ENCODE measurements at regions not wholly inside any gene's neighbourhood (a gene's known extent, or its start where the extent isn't known, plus 50 kb on each side); places are given as distances from the start of the nearest gene placed in this dataset.
"Not testable (repeated sequence)": the region's sequence is repeated elsewhere in the genome, so short reads cannot be mapped to it uniquely, and the experiment has no call there.

- DNase-seq (ENCODE audit: low spot score in 2 of 2): no peak
- Mint-ChIP-seq H3K27ac (no peak overlapping the region), H3K36me3 (peaks cover 4 to 9% of the 10 kb centered on the region in 2 donors), H3K9me3 (peaks cover 10 to 19% of the 10 kb centered on the region in 2 donors)
- no peak for ATAC-seq
These were observed 174.0 kb downstream of the ADAM29 start for GRCh38 chr4:175092114-175092513.

- not testable (repeated sequence) for H3K36me3 Mint-ChIP-seq; H3K27ac Mint-ChIP-seq; ATAC-seq; DNase-seq (ENCODE audit: low spot score in 2 of 2)
- peaks cover 9 to 19% of the 10 kb centered on the region in 2 donors for H3K9me3 Mint-ChIP-seq
These were observed 174.9 kb downstream of the ADAM29 start for GRCh38 chr4:175093055-175093454.

DNA sequence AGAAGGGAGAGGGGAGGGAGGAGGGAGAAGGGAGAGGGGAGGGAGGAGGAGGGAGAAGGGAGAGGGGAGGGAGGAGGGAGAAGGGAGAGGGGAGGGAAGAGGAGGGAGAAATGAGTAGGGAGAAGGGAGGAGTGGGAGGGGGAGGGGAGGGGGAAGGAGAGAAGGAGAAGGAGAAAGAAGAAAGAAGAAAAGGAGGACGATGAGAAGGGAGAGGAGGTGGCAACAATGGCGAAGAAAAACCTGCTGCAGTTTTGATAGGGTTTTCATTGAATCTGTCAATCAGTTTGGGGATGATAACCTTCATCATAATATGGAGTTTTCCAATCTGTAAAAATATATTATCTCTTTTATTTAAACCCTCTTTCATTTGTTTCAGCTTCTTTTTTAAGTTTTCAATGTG, 185.2 kb downstream of the ADAM29 start:
- peaks cover 18% of the 10 kb centered on the region in 2 donors for H3K9me3 Mint-ChIP-seq
- peaks cover 0 to 10% of the 10 kb centered on the region in 2 donors for H3K36me3 Mint-ChIP-seq
- H3K27ac Mint-ChIP-seq: no peak overlapping the region
- DNase-seq (ENCODE audit: low spot score in 2 of 2) (no peak), ATAC-seq (no peak)

- no peak for DNase-seq (ENCODE audit: low spot score in 2 of 2)
- ATAC-seq: no peak
- Mint-ChIP-seq H3K27ac (no peak overlapping the region), H3K9me3 (peaks cover 29 to 31% of the 10 kb centered on the region in 2 donors), H3K36me3 (peaks cover 0 to 25% of the 10 kb centered on the region in 2 donors)
These were observed 188.1 kb downstream of the ADAM29 start for GRCh38 chr4:175106301-175106700.

DNA sequence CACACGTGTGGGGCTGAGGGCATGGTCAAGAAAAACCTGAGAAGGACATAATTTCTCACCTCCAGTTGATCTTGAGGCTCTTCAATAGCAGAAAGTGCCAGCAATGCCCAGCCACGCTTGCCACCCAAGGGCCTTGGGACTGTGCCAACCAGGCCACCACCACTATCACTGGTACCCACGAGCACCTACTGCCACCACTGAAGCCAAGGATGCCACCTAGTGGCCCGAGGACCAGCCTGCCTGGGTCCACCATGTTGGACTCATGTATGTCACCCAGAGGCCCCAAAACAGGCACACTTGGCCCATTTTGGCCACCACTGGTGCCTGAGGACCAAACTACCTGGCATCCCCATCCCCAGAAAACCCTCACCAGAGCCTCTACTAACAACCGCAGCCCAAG, 191.8 kb downstream of the ADAM29 start:
- DNase-seq (ENCODE audit: low spot score in 2 of 2) (no peak), ATAC-seq (no peak)
- H3K36me3 Mint-ChIP-seq: peaks cover 0 to 31% of the 10 kb centered on the region in 2 donors
- peaks cover 31 to 41% of the 10 kb centered on the region in 2 donors for H3K9me3 Mint-ChIP-seq
- no peak overlapping the region for H3K27ac Mint-ChIP-seq

GRCh38 chr4:175125410-175126068, 207.4 kb downstream of the ADAM29 start:
- peaks cover 22 to 34% of the 10 kb centered on the region in 2 donors for H3K9me3 Mint-ChIP-seq
- H3K27ac Mint-ChIP-seq: no peak overlapping the region
- ATAC-seq (no peak), DNase-seq (ENCODE audit: low spot score in 2 of 2) (no peak)
- peaks cover 0 to 13% of the 10 kb centered on the region in 2 donors for H3K36me3 Mint-ChIP-seq

DNA sequence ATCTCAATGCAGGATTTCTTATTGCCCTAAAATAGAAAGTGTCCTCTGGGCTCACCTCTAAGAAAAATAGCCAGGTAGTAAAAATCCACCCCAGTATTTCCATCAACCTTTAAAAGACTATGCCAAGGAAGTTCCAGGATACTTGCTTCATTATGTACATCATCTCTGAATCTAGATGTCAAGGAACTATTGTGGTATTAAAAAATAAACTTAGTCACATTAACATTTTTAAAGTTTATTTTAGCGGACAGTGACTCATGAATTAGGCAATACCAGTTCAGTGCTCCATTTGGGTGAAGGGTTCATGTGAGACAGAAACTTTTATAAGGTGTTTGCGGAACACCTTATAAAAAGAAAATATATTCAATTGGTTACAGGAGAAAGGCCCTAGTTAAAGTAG, 209.2 kb downstream of the ADAM29 start:
- ATAC-seq: no peak
- DNase-seq (ENCODE audit: low spot score in 2 of 2): no peak
- peaks cover 0 to 5% of the 10 kb centered on the region in 2 donors for H3K36me3 Mint-ChIP-seq
- H3K27ac Mint-ChIP-seq: no peak overlapping the region
- peaks cover 12 to 20% of the 10 kb centered on the region in 2 donors for H3K9me3 Mint-ChIP-seq

GRCh38 chr4:175129797-175130196, 211.6 kb downstream of the ADAM29 start:
- peaks cover 8 to 16% of the 10 kb centered on the region in 2 donors for H3K9me3 Mint-ChIP-seq
- H3K27ac Mint-ChIP-seq: no peak overlapping the region
- H3K36me3 Mint-ChIP-seq: no peaks in the 10 kb centered on the region

DNA sequence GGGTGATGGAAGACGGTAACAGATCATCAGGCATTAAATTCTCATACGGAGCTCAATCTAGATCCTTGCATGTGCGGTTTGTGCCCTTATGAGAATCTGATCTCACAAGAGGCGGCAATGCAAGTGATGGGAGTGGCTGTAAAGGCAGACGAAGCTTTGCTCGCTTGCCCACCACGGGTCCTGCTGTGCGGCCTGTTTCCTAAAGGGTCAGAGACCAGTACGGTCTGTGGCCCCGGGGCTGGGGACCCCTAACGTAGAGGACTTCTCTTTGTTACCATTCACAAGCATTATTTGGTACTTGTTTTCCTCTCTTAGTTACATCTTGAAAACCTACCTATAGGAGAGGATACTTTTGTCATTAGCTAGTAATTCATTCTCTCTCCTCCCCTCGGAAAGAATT, 221.0 kb downstream of the ADAM29 start:
- H3K27ac Mint-ChIP-seq: no peak overlapping the region
- H3K9me3 Mint-ChIP-seq: peaks cover 6 to 11% of the 10 kb centered on the region in 2 donors
- ATAC-seq (no peak), DNase-seq (ENCODE audit: low spot score in 2 of 2) (no peak)
- no peaks in the 10 kb centered on the region for H3K36me3 Mint-ChIP-seq

More at GRCh38 chr4:175129797-175130196, 211.6 kb downstream of the ADAM29 start:
- DNase-seq (ENCODE audit: low spot score in 2 of 2) (no peak), ATAC-seq (no peak)

GRCh38 chr4:175143116-175143515, 225.0 kb downstream of the ADAM29 start:
- ATAC-seq: no peak
- DNase-seq (ENCODE audit: low spot score in 2 of 2): no peak
- Mint-ChIP-seq H3K9me3 (peaks cover 0 to 10% of the 10 kb centered on the region in 2 donors), H3K27ac (no peak overlapping the region), H3K36me3 (no peaks in the 10 kb centered on the region)

- no peak overlapping the region for H3K27ac Mint-ChIP-seq
- no peak for ATAC-seq
- H3K9me3 Mint-ChIP-seq: peaks cover 5 to 17% of the 10 kb centered on the region in 2 donors
- no peaks in the 10 kb centered on the region for H3K36me3 Mint-ChIP-seq
- DNase-seq (ENCODE audit: low spot score in 2 of 2): no peak
These were observed 228.6 kb downstream of the ADAM29 start for GRCh38 chr4:175146799-175147198.

DNA sequence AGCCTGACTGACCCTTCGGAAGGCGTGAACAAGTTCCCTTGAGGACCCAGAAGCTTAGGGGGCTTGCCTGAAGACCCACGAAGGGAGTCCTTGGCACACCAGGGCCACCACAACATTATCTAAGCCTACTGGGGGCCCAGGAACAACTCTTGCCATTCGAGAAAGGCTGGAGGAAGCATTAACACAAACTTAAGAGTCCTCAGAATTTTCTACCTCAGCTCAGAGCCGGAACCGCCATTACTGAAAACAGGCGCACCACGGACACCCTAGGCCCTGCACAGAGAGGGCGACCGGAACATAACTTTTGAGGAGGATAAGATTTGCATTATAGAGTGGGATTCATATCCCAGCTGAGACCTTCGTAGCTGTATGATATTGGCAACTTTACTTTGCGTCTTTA, 229.1 kb downstream of the ADAM29 start:
- H3K27ac Mint-ChIP-seq: no peak overlapping the region
- H3K9me3 Mint-ChIP-seq: peaks cover 9 to 17% of the 10 kb centered on the region in 2 donors
- ATAC-seq: no peak

GRCh38 chr4:175166020-175166419, 247.9 kb downstream of the ADAM29 start:
- ATAC-seq (no peak), DNase-seq (ENCODE audit: low spot score in 2 of 2) (no peak)
- H3K27ac Mint-ChIP-seq: no peak overlapping the region
- H3K36me3 Mint-ChIP-seq: no peaks in the 10 kb centered on the region
- peaks cover 12 to 15% of the 10 kb centered on the region in 2 donors for H3K9me3 Mint-ChIP-seq

More for the DNA sequence above, 229.1 kb downstream of the ADAM29 start:
- no peak for DNase-seq (ENCODE audit: low spot score in 2 of 2)
- H3K36me3 Mint-ChIP-seq: no peaks in the 10 kb centered on the region

DNA sequence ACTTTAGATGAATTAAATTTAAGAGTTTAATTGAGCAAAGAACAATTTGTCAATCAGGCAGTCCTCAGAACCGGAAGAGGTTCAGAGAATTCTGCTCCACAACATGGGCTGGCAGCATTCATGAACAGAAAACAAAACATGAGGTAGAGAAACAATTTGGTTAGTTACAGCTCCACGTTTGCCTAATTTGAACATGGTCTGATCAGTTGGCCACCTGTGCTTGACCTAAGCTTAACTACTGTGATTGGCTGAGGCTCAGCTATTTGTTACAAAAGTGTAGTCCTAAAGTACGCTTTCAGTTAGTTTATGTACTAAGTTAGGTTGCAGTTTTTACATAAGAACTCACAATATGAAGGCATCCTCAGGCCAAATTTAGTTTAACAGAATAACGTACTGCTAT, 258.6 kb downstream of the ADAM29 start:
- ATAC-seq: no peak
- DNase-seq (ENCODE audit: low spot score in 2 of 2): no peak

GRCh38 chr4:175190654-175191053, 272.5 kb downstream of the ADAM29 start:
- Mint-ChIP-seq H3K36me3 (no peaks in the 10 kb centered on the region), H3K27ac (no peak overlapping the region), H3K9me3 (peaks cover 3 to 8% of the 10 kb centered on the region in 2 donors)
- ATAC-seq: no peak
- DNase-seq (ENCODE audit: low spot score in 2 of 2): no peak

More for the DNA sequence above, 258.6 kb downstream of the ADAM29 start:
- peaks cover 0 to 9% of the 10 kb centered on the region in 2 donors for H3K9me3 Mint-ChIP-seq
- peaks cover 0 to under 1% of the 10 kb centered on the region in 2 donors for H3K36me3 Mint-ChIP-seq
- no peak overlapping the region for H3K27ac Mint-ChIP-seq

DNA sequence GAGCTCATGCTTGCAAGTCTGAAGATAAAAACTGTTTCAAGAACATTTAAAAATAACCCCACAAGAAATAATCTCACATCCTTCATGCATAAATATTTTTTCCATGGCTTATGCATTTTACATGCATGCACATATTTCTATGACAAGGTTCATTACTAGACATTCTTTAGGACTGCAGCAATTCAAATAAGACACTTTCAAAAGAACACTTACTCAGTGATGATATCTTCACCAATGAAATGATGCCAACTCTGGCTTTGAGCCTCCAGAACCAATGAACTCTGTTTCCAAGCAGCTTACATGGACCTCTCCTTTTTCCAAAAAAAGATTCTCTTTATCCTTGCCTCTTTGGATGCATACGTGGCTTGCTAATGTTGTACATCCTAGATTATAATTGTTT, 279.9 kb downstream of the ADAM29 start:
- Mint-ChIP-seq H3K9me3 (peaks cover 0 to 4% of the 10 kb centered on the region in 2 donors), H3K27ac (no peak overlapping the region), H3K36me3 (no peaks in the 10 kb centered on the region)
- no peak for DNase-seq (ENCODE audit: low spot score in 2 of 2)
- ATAC-seq: no peak

- Mint-ChIP-seq H3K9me3 (peaks cover 5 to 13% of the 10 kb centered on the region in 2 donors), H3K27ac (no peak overlapping the region), H3K36me3 (no peaks in the 10 kb centered on the region)
- ATAC-seq (no peak), DNase-seq (ENCODE audit: low spot score in 2 of 2) (no peak)
These were observed 297.1 kb downstream of the ADAM29 start for GRCh38 chr4:175215208-175215607.

DNA sequence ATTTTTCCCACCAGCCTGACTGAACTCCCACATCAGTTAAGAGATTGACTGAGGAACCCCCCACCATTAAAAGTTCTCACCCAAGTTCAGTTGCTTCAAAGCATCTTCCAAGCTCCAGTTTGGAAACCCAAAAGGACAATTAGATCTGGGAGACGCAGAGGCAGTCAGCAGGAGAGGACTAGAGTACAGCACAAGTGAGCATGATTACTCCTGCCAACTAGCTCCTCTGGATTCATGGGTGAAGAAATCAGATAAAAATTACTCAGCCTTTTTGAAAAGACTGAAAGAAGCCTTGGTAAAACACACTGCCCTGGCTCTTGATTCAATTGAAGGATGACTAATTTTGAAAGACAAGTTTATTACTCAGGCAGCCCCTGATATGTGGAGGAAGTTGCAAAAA, 297.5 kb downstream of the ADAM29 start:
- no peak overlapping the region for H3K27ac Mint-ChIP-seq
- DNase-seq (ENCODE audit: low spot score in 2 of 2) (no peak), ATAC-seq (no peak)
- H3K9me3 Mint-ChIP-seq: peaks cover 5 to 13% of the 10 kb centered on the region in 2 donors
- no peaks in the 10 kb centered on the region for H3K36me3 Mint-ChIP-seq
